RWPE2 (cell line): ENCODE measurements at regions not wholly inside any gene's neighbourhood (a gene's known extent, or its start where the extent isn't known, plus 50 kb on each side); places are given as distances from the start of the nearest gene placed in this dataset.

Source experiments
- ATAC-seq: fragments of 200-7000 bp; cut with Tn5 transposase; 3 replicates; pipeline ENCODE4 v1.9.1; 2021; ENCODE audit warnings: low read depth
- DNase-seq: peaks from one replicate; pipeline ENCODE4 v3.0.0-alpha.2; 2020; ENCODE audit warnings: low spot score
- H3K27ac ChIP-seq: fragments of 450-650 bp; 2 replicates; pipeline ENCODE4 v1.5.1; 2017; ENCODE audit warnings: mild to moderate bottlenecking; ENCODE audit not compliant: poor library complexity, severe bottlenecking
- H3K27me3 ChIP-seq: fragments of 250-450 bp; sonication (Bioruptor Pico); 2 replicates; pipeline ENCODE4 v1.5.1; 2021; ENCODE audit warnings: mild to moderate bottlenecking, moderate library complexity; ENCODE audit not compliant: insufficient read depth, poor library complexity, severe bottlenecking
- H3K36me3 ChIP-seq: fragments of 250-450 bp; sonication (Bioruptor Pico); 2 replicates; pipeline ENCODE4 v1.5.1; 2020; ENCODE audit warnings: low read depth, mild to moderate bottlenecking, moderate library complexity
- H3K4me1 ChIP-seq: fragments of 250-450 bp; sonication (Bioruptor Pico); 2 replicates; pipeline ENCODE4 v1.5.1; 2021; ENCODE audit warnings: mild to moderate bottlenecking, moderate library complexity; ENCODE audit not compliant: insufficient read depth, poor library complexity, severe bottlenecking
- H3K4me3 ChIP-seq: fragments of 250-450 bp; sonication (Bioruptor Pico); 2 replicates; pipeline ENCODE4 v1.5.1; 2021; ENCODE audit warnings: mild to moderate bottlenecking, moderate library complexity; ENCODE audit not compliant: severe bottlenecking
- H3K9me3 ChIP-seq: fragments of 250-450 bp; sonication (Bioruptor Pico); 2 replicates; pipeline ENCODE4 v1.5.1; 2021; ENCODE audit warnings: mild to moderate bottlenecking, moderate library complexity; ENCODE audit not compliant: severe bottlenecking
- TF ChIP-seq, protein P1 (sequence below): fragments of 450-650 bp; IDR thresholded peaks from one replicate; pipeline ENCODE4 v1.5.1; 2017; ENCODE audit warnings: mild to moderate bottlenecking, moderate library complexity; ENCODE audit not compliant: poor library complexity, severe bottlenecking

DNA sequence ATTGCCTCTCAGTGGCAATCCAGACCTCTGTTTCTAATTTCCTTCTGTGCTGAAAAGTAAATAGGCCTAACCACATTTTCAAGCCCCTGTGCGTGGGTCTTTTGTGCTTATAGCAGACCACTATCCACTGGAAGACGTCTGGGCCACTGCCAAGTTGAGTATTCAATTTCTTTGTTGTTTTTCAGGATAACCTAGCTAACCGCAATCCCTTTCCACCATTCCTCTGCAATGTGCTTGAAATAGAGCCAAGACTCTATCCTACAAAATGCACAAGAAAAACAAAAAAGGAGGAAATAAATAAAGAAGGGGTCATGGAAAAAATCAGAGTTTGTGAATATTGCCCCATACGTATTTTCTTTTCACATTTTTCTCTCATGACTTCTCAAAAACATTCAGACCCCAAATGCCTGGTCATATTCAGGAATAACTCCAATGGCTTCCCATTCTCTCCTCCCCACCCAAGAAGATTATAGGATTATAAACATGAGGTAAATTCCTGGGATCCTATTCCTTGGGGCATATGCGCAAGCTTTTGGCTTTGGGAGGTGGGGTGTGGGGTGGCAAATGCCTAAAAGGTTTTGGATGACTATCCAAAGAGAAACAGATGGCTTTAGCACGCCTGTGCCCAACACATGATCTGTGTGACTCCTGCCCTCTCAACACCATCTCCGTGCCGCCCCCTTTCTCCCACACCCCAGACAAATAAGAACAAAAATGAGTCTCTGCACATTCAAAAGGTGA is 217.9 kb upstream of the THBS1 start:
- no peaks in the 10 kb centered on the region for H3K27me3 ChIP-seq
- H3K27ac ChIP-seq = peak overlapping the region; percentile 20
- no peak overlapping the region for H3K4me3 ChIP-seq
- H3K4me1 ChIP-seq = peaks cover 28% of the 10 kb centered on the region
- peaks cover 2% of the 10 kb centered on the region for H3K9me3 ChIP-seq
- TF ChIP-seq, protein P1, sequence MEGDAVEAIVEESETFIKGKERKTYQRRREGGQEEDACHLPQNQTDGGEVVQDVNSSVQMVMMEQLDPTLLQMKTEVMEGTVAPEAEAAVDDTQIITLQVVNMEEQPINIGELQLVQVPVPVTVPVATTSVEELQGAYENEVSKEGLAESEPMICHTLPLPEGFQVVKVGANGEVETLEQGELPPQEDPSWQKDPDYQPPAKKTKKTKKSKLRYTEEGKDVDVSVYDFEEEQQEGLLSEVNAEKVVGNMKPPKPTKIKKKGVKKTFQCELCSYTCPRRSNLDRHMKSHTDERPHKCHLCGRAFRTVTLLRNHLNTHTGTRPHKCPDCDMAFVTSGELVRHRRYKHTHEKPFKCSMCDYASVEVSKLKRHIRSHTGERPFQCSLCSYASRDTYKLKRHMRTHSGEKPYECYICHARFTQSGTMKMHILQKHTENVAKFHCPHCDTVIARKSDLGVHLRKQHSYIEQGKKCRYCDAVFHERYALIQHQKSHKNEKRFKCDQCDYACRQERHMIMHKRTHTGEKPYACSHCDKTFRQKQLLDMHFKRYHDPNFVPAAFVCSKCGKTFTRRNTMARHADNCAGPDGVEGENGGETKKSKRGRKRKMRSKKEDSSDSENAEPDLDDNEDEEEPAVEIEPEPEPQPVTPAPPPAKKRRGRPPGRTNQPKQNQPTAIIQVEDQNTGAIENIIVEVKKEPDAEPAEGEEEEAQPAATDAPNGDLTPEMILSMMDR = no peak
- DNase-seq (no peak), ATAC-seq (no peak)
- H3K36me3 ChIP-seq = no peaks in the 10 kb centered on the region

DNA sequence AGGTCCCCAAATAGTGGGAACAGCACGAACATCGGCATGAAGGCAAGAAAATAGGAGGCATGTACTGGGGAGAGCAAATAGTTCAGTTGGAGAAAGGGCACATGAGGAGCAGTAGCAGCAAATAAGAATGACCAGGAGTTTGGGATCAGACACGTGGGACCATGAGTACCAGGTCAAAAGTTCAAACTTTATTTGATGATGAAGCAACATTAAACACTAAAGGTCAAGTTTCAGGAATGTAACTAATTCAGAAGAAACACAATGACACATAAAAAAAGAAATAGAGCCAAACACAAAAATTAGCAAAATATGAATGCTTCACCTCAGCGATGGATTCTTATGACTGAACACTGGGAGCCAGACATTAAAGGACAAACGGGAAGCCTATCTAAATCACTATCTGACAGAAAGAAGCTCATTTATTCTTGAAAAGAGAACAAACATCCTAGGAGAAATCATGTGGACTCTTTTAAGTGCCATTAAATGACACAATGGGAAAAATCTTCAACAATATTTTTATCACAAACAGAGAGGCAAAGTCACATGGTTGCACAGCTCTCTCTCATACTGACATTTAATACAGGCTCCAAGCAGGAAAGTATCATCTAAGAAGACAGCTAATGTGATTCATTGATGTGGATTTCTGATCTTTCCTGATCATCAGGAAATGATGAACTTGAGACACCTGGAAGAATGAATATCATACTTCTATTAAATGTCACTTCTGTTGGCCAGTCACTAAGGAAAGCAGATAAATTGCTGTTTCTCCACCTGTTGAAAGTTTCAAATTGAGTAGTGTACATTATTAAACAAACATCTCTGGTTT is 216.9 kb upstream of the THBS1 start:
- Histone ChIP-seq H3K9me3 (peaks cover 2% of the 10 kb centered on the region), H3K4me1 (peaks cover 19% of the 10 kb centered on the region), H3K27me3 (no peaks in the 10 kb centered on the region), H3K4me3 (no peak overlapping the region), H3K36me3 (no peaks in the 10 kb centered on the region), H3K27ac (peak overlapping the region; percentile 20)
- ATAC-seq (peak; percentile 63), DNase-seq (no peak)
- TF ChIP-seq, protein P1 = no peak

DNA sequence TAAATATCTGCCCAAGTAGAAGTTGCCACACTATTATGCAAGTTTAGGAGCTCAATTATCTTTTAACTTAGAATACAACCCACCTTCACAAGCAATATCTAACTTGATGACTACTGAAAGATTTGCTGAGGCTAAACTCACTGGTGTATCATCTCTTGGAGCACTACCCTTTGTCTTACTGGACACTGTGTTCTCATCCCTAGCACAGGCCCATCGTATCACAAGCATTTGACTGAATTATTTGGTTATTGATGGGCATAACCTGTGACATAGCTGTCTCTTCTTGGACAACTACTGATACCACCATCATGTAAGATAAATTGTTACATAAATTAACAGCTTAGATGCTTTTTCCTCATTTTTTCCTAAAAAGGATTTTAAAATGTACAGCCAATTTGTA is 216.2 kb upstream of the THBS1 start:
- Histone ChIP-seq H3K27ac (peak overlapping the region; percentile 20), H3K27me3 (no peaks in the 10 kb centered on the region), H3K4me1 (peaks cover 19% of the 10 kb centered on the region), H3K9me3 (peaks cover 2% of the 10 kb centered on the region), H3K36me3 (no peaks in the 10 kb centered on the region), H3K4me3 (no peak overlapping the region)
- TF ChIP-seq, protein P1 = no peak
- ATAC-seq (no peak), DNase-seq (no peak)

DNA sequence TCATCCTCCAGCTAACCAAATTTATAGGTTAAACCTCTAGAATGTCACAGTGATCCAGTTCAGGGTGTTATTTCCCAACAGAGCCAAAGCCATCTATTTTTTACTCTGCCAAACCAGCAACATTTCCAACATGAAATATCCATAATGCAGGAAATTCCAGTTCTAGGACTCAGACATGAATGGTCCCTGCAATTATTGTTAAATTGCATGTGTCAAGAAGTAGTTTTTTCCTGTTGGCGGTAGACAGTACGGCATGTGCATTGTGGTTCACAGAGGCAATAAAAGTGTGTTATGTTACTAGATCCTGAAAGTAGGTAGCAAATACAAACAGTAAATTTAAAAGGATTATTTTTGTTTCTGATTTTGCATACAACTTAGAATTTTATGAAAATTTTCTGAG is 215.7 kb upstream of the THBS1 start:
- Histone ChIP-seq H3K9me3 (peaks cover 2% of the 10 kb centered on the region), H3K27me3 (no peaks in the 10 kb centered on the region), H3K27ac (peak overlapping the region; percentile 20), H3K4me1 (peaks cover 19% of the 10 kb centered on the region), H3K36me3 (no peaks in the 10 kb centered on the region), H3K4me3 (no peak overlapping the region)
- no peak for ATAC-seq
- no peak for DNase-seq
- TF ChIP-seq, protein P1 = no peak

DNA sequence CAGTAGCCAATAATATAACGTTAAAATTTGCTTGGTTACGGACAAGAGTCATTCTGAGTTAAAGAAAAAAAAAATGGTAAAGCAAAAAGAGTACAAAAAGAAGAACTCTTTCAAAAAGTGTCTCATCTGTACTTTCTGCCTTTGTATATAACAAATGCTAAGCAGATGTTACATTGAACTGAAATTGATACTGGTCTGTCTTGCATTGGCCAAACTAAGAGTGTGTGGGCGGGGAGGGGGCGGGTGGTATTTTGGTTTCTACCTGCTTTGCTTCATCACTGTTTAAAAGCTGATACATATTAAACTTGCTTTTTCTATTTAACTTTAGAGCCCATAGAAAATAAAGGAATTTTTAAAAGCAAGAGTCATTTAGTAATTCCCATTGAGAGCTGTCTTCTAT is 215.0 kb upstream of the THBS1 start:
- Histone ChIP-seq H3K4me3 (no peak overlapping the region), H3K27ac (no peak overlapping the region), H3K27me3 (no peaks in the 10 kb centered on the region), H3K9me3 (peaks cover 2% of the 10 kb centered on the region), H3K36me3 (no peaks in the 10 kb centered on the region), H3K4me1 (peaks cover 19% of the 10 kb centered on the region)
- TF ChIP-seq, protein P1 = no peak
- ATAC-seq = no peak
- no peak for DNase-seq
